ENCODE measurements at regions not wholly inside any gene's neighbourhood (a gene's known extent, or its start where the extent isn't known, plus 50 kb on each side); places are given as distances from the start of the nearest gene placed in this dataset.

DNA sequence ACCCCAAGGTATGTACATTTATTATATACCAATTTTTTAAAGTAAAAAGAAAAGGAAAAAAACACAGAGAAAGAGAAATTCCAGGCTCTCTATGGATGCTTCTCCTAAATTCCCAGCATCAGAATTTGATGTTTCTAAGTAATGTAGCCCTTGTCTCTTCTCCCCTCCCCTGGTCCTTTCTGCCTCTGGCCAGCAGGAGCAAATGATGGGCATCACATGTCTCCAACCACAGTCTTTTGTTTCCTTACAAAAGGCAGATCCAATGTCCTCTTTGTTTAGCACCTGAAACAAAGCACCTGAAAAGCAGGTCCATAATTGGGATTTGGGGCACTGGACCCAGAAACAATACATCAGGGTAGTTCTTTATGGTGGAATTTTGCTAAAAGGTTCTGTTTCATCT lies 50.4 kb upstream of the APC start:
- TF ChIP-seq, protein P1, sequence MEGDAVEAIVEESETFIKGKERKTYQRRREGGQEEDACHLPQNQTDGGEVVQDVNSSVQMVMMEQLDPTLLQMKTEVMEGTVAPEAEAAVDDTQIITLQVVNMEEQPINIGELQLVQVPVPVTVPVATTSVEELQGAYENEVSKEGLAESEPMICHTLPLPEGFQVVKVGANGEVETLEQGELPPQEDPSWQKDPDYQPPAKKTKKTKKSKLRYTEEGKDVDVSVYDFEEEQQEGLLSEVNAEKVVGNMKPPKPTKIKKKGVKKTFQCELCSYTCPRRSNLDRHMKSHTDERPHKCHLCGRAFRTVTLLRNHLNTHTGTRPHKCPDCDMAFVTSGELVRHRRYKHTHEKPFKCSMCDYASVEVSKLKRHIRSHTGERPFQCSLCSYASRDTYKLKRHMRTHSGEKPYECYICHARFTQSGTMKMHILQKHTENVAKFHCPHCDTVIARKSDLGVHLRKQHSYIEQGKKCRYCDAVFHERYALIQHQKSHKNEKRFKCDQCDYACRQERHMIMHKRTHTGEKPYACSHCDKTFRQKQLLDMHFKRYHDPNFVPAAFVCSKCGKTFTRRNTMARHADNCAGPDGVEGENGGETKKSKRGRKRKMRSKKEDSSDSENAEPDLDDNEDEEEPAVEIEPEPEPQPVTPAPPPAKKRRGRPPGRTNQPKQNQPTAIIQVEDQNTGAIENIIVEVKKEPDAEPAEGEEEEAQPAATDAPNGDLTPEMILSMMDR (conservative IDR thresholded peaks at IDR 0.05): no peak
- no peak overlapping the region for H3K27ac ChIP-seq
